ENCODE measurements at regions not wholly inside any gene's neighbourhood (a gene's known extent, or its start where the extent isn't known, plus 50 kb on each side); places are given as distances from the start of the nearest gene placed in this dataset.

DNA sequence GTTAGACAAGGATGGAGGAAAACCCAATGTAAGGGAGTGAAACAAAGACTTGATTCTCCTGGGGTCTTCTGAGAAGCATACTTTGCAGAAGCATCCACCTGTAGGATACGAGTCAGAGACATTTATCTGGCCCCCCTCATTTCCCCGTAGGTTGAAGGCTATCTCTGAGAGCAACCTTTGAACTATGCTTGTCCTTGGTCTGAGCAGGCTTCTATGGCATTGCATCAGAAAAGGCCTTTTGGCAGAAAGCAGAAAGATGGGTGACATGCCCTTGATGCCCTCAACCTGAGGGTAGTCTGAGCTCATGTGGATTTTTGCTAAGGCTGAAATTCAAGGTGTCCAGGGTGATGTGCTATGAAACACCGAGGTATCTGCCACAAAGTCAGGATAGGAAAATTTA, 131.6 kb upstream of the SGO1 start:
- H3K27me3 ChIP-seq (replicated peaks; ENCODE audit: insufficient read depth, low read depth, low read length, poor library complexity) = no peaks in the 10 kb centered on the region
- H3K4me1 ChIP-seq (ENCODE audit: insufficient read depth, low read length, poor library complexity, severe bottlenecking) = no peaks in the 10 kb centered on the region
- no peaks in the 10 kb centered on the region for H3K9me3 ChIP-seq (ENCODE audit: low read depth, low read length, poor library complexity, severe bottlenecking)
- ChIA-PET POLR2A (ENCODE audit: low non-redundant PET) (no interaction called here), CTCF (no interaction called here)
- intact Hi-C loops (cut with micrococcal nuclease; ENCODE audit: unreplicated experiment) = no loop called here
- TF ChIP-seq CTCF (conservative IDR thresholded peaks at IDR 0.05; ENCODE audit: low read depth, low read length) = no peak
- no peak for TF ChIP-seq EZH2 (IDR thresholded peaks at IDR 0.05; ENCODE audit: borderline replicate concordance, low read depth, low read length, poor library complexity, severe bottlenecking)
- no peaks in the 10 kb centered on the region for H3K36me3 ChIP-seq (ENCODE audit: insufficient read depth, low read length, poor library complexity, severe bottlenecking)
- no TSS peak for BruUV-seq (replicated peaks)
- no peak overlapping the region for H3K27ac ChIP-seq (ENCODE audit: low read depth, low read length, poor library complexity, severe bottlenecking)
- no peak overlapping the region for H3K4me3 ChIP-seq (ENCODE audit: low read depth, low read length, poor library complexity, severe bottlenecking)
- no peak for DNase-seq (ENCODE audit: low spot score)

DNA sequence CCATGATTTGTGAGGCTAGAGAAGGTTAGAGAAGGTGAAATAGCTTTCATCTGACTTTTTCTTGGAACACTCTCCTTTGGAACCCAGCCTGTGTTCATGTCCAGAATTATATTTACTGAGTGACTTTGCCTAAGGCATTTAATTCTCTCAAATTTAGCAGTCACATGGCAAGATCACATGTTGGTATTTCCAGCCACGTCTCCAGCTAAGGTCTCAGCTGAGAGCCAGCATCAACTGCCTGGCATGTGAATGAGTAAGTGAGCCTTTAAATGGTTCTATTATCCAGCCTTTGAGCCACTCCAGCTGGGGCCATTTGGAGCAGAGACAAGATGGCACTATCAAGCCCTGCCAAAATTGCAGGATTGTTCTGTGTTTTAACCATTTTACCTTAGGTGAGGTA, 130.2 kb upstream of the SGO1 start:
- TF ChIP-seq CTCF (conservative IDR thresholded peaks at IDR 0.05; ENCODE audit: low read depth, low read length) = no peak
- TF ChIP-seq EZH2 (IDR thresholded peaks at IDR 0.05; ENCODE audit: borderline replicate concordance, low read depth, low read length, poor library complexity, severe bottlenecking) = no peak
- no peaks in the 10 kb centered on the region for H3K36me3 ChIP-seq (ENCODE audit: insufficient read depth, low read length, poor library complexity, severe bottlenecking)
- POLR2A ChIA-PET (ENCODE audit: low non-redundant PET) = no interaction called here
- intact Hi-C loops (cut with micrococcal nuclease; ENCODE audit: unreplicated experiment) = no loop called here
- CTCF ChIA-PET = no interaction called here
- DNase-seq (ENCODE audit: low spot score) = no peak
- H3K27ac ChIP-seq (ENCODE audit: low read depth, low read length, poor library complexity, severe bottlenecking) = no peak overlapping the region
- H3K4me3 ChIP-seq (ENCODE audit: low read depth, low read length, poor library complexity, severe bottlenecking) = no peak overlapping the region
- H3K4me1 ChIP-seq (ENCODE audit: insufficient read depth, low read length, poor library complexity, severe bottlenecking) = no peaks in the 10 kb centered on the region
- no peaks in the 10 kb centered on the region for H3K9me3 ChIP-seq (ENCODE audit: low read depth, low read length, poor library complexity, severe bottlenecking)
- H3K27me3 ChIP-seq (replicated peaks; ENCODE audit: insufficient read depth, low read depth, low read length, poor library complexity) = no peaks in the 10 kb centered on the region
- no TSS peak for BruUV-seq (replicated peaks)

DNA sequence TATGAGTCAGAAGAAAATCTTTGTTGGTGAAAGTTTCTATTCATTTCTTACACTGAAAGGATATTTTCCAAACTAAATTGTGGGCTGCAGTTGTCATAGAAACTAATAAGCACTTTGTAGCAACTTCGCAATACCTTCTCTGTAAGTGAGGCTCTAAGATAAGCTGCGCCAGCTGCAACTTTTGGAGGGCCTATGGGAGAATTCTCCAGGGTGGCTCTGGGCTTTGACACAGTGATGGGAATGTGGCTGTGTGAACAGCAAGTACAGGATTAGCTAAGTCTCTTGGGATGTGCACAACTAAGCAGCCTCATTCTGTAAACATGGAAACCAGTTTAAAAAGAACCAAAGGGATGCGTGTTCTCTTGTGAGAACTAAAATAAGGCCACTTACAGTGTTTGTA, 124.6 kb upstream of the SGO1 start:
- intact Hi-C loops (cut with micrococcal nuclease; ENCODE audit: unreplicated experiment) = no loop called here
- H3K36me3 ChIP-seq (ENCODE audit: insufficient read depth, low read length, poor library complexity, severe bottlenecking) = no peaks in the 10 kb centered on the region
- no peak overlapping the region for H3K4me3 ChIP-seq (ENCODE audit: low read depth, low read length, poor library complexity, severe bottlenecking)
- H3K27me3 ChIP-seq (replicated peaks; ENCODE audit: insufficient read depth, low read depth, low read length, poor library complexity) = peaks cover 7% of the 10 kb centered on the region
- no peaks in the 10 kb centered on the region for H3K4me1 ChIP-seq (ENCODE audit: insufficient read depth, low read length, poor library complexity, severe bottlenecking)
- ChIA-PET CTCF (interaction anchor here (0.6 kb wide), 1 partner anchor 633 kb away, joined by 3 read pairs; no protein-coding TSS in a partner anchor), POLR2A (ENCODE audit: low non-redundant PET) (no interaction called here)
- no peak for DNase-seq (ENCODE audit: low spot score)
- H3K27ac ChIP-seq (ENCODE audit: low read depth, low read length, poor library complexity, severe bottlenecking) = no peak overlapping the region
- no peaks in the 10 kb centered on the region for H3K9me3 ChIP-seq (ENCODE audit: low read depth, low read length, poor library complexity, severe bottlenecking)
- TF ChIP-seq CTCF (conservative IDR thresholded peaks at IDR 0.05; ENCODE audit: low read depth, low read length) (no peak), EZH2 (IDR thresholded peaks at IDR 0.05; ENCODE audit: borderline replicate concordance, low read depth, low read length, poor library complexity, severe bottlenecking) (no peak)
- no TSS peak for BruUV-seq (replicated peaks)

Measured in A673 (cell line).